ENCODE measurements at regions not wholly inside any gene's neighbourhood (a gene's known extent, or its start where the extent isn't known, plus 50 kb on each side); places are given as distances from the start of the nearest gene placed in this dataset.

DNA sequence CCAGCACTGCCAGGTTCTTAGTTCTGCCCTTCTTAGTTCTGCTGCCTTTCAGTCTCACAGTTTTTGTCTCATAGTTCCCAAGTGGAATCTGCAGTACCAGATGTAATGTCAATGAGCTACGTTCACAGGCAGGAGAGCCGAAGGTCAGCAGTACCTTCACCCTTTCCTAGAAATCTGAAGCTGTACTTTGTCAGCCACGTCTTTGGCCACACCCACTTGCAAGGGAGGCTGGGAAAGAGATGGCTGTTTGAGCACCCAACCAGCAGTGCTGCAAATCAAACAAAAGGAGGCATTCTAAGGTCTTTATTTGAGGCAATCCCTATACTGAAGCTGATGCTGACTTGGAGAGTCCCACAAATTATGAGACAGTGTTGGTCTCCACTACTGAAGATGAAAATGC is 199.1 kb upstream of the NPY2R start:
- Mint-ChIP-seq H3K4me1 (no peaks in the 10 kb centered on the region), H3K27ac (no peak overlapping the region), H3K9me3 (no peaks in the 10 kb centered on the region), H3K27me3 (peaks cover 2% of the 10 kb centered on the region), H3K36me3 (ENCODE audit: low read depth) (no peaks in the 10 kb centered on the region), H3K4me3 (no peak overlapping the region)
- intact Hi-C loops (cut with micrococcal nuclease) = no loop called here
- ChIA-PET POLR2A (no interaction called here), CTCF (no interaction called here)
- no peak for ATAC-seq (ENCODE audit: low read depth)
- no peak for DNase-seq
- TF ChIP-seq CTCF (IDR thresholded peaks at IDR 0.05) = no peak

- Mint-ChIP-seq H3K36me3 (ENCODE audit: low read depth) (no peaks in the 10 kb centered on the region), H3K27me3 (peaks cover 2% of the 10 kb centered on the region), H3K9me3 (no peaks in the 10 kb centered on the region), H3K4me1 (no peaks in the 10 kb centered on the region), H3K4me3 (no peak overlapping the region), H3K27ac (no peak overlapping the region)
- POLR2A ChIA-PET = no interaction called here
- no peak for TF ChIP-seq CTCF (IDR thresholded peaks at IDR 0.05)
- intact Hi-C loops (cut with micrococcal nuclease) = no loop called here
- DNase-seq = no peak
- CTCF ChIA-PET = no interaction called here
- ATAC-seq (ENCODE audit: low read depth) = no peak
Observed at GRCh38 chr4:155010376-155010775, 198.1 kb upstream of the NPY2R start.

GRCh38 chr4:155011163-155011780 is 197.2 kb upstream of the NPY2R start:
- no peaks in the 10 kb centered on the region for H3K36me3 Mint-ChIP-seq (ENCODE audit: low read depth)
- peaks cover 2% of the 10 kb centered on the region for H3K27me3 Mint-ChIP-seq
- H3K4me3 Mint-ChIP-seq = no peak overlapping the region
- no peak for TF ChIP-seq CTCF (IDR thresholded peaks at IDR 0.05)
- CTCF ChIA-PET = no interaction called here
- no peak overlapping the region for H3K27ac Mint-ChIP-seq
- no peaks in the 10 kb centered on the region for H3K9me3 Mint-ChIP-seq
- H3K4me1 Mint-ChIP-seq = no peaks in the 10 kb centered on the region
- ATAC-seq (ENCODE audit: low read depth) (no peak), DNase-seq (no peak)
- POLR2A ChIA-PET = no interaction called here
- intact Hi-C loops (cut with micrococcal nuclease) = no loop called here

- DNase-seq = no peak
- TF ChIP-seq CTCF (IDR thresholded peaks at IDR 0.05) = no peak
- Mint-ChIP-seq H3K27me3 (peaks cover 2% of the 10 kb centered on the region), H3K4me1 (no peaks in the 10 kb centered on the region), H3K27ac (no peak overlapping the region), H3K9me3 (no peaks in the 10 kb centered on the region), H3K4me3 (no peak overlapping the region), H3K36me3 (ENCODE audit: low read depth) (no peaks in the 10 kb centered on the region)
- ChIA-PET POLR2A (no interaction called here), CTCF (no interaction called here)
- intact Hi-C loops (cut with micrococcal nuclease) = no loop called here
- ATAC-seq (ENCODE audit: low read depth) = no peak
Observed at GRCh38 chr4:155012469-155012868, 196.0 kb upstream of the NPY2R start.

GRCh38 chr4:155017426-155017825 is 191.0 kb upstream of the NPY2R start:
- Mint-ChIP-seq H3K9me3 (peaks cover 2% of the 10 kb centered on the region), H3K27me3 (no peaks in the 10 kb centered on the region), H3K4me1 (no peaks in the 10 kb centered on the region), H3K4me3 (no peak overlapping the region), H3K27ac (no peak overlapping the region), H3K36me3 (ENCODE audit: low read depth) (no peaks in the 10 kb centered on the region)
- ATAC-seq (ENCODE audit: low read depth) = no peak
- no peak for DNase-seq
- POLR2A ChIA-PET = no interaction called here
- CTCF ChIA-PET = no interaction called here
- intact Hi-C loops (cut with micrococcal nuclease) = no loop called here
- TF ChIP-seq CTCF (IDR thresholded peaks at IDR 0.05) = no peak
